Stimulated activated CD4-positive, alpha-beta T cell treated with anti-CD3 and anti-CD28 coated beads, TNF-alpha, amount 100 ng/mL, for 24 hours (primary cell): ENCODE measurements at regions not wholly inside any gene's neighbourhood (a gene's known extent, or its start where the extent isn't known, plus 50 kb on each side); places are given as distances from the start of the nearest gene placed in this dataset.

Experiments
- DNase-seq, 3 experiments: peaks; one replicate each; pipeline ENCODE4 v3.0.0-alpha.2; 2020; ENCODE audit warnings: low read depth in 3 of 3

GRCh38 chr11:130639369-130639768 is 190.9 kb downstream of the ADAMTS15 start:
- no peak for DNase-seq

DNA sequence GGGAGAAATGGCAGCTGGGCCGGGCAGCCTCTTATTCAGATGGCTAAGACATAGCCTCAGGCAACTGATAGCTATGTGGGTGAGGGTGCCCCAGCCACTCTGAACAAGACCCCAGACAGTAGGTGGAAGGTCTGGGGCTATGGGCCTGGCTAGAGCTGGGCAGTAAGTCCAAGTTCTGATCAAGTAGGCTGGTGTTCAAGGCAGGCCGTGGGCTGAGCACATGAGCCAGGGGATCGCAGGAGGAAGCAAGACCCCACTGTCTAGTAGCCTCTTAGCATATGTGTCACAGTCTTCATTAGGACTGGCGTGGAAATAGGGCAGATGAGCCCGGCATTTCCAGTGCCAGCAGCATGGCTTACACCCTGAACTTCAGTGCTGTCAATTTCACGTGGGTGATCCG is 192.1 kb downstream of the ADAMTS15 start:
- no peak for DNase-seq

DNA sequence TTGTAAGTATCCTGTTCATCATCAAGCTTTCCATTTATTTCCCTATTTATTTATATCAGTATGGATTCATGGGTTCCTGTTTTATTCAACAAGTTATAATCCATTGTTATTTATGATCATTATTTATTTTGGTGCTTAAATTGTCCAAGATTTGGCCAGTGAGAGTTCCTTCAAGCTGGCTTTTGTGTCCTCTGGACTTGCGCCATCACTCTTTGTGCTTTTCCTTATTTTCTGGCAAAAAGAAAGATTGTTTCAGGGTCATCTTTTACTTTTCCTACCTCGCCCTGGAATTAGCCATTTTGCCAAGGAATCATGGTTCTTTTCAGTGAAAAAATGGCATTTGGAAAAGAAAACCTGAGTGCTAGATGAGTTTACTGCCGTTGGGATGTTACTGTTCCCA is 193.4 kb downstream of the ADAMTS15 start:
- DNase-seq, result no peak

DNA sequence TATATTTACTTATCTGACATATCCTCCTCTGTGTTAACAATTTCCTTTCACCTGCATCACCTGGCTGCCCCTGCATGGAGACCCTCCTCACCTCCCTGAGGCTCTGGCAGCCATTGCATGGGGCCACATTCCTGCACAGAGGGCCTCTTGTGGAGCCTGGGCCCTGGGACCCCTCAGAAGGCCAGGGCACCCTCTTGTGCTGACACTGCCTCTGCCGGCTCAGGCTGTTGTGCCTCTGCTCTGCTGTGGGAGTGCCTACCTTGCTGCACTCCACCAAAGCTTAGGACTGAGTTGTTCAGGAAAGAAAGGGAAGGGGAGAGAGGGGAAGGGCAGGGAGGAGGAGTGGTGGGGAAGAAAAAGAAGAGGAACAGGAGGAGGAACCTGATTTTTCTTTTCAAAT is 194.5 kb downstream of the ADAMTS15 start:
- DNase-seq, result no peak

DNA sequence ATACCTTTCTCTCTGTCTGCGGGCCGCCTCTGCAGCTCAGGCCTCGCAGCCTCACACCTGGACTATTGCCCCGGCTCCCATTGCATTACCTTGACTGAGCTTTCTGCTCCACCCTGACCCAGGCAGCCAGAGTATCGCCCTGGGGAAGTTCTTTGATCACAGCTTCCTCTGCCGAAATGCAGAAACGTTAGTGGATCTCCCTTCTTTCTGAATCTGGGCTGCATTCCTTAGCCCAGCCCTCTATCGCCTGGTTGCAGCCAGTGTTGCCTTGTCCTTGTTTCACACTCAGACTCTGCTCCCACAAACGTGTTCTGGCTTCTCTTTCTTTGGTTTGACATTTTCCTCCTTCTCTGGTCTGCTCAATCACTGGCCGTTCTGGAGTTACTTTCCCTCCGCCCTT is 195.7 kb downstream of the ADAMTS15 start:
- no peak for DNase-seq

GRCh38 chr11:130645164-130645842 is 196.9 kb downstream of the ADAMTS15 start:
- DNase-seq, result no peak

DNA sequence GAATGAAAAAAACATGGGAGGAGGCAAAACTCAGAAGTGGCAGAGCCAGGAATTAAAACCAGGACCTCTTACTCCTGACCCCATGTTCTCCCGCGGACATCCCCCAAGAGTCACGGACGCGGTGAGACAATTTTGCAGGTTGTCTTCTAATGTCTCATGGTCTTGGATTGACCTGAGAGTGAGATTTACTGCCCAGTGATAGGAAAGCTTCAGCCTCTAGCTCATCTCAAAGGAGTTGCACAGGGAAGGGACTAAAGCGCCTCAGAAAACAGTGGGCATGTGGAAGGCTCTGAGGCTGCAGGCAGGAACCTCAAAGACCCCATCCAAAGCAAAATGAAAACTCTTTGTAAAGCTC is 197.4 kb downstream of the ADAMTS15 start:
- DNase-seq, result no peak

GRCh38 chr11:130646881-130647280 is 198.4 kb downstream of the ADAMTS15 start:
- no peak for DNase-seq

GRCh38 chr11:130647371-130647770 is 198.9 kb downstream of the ADAMTS15 start:
- no peak for DNase-seq

DNA sequence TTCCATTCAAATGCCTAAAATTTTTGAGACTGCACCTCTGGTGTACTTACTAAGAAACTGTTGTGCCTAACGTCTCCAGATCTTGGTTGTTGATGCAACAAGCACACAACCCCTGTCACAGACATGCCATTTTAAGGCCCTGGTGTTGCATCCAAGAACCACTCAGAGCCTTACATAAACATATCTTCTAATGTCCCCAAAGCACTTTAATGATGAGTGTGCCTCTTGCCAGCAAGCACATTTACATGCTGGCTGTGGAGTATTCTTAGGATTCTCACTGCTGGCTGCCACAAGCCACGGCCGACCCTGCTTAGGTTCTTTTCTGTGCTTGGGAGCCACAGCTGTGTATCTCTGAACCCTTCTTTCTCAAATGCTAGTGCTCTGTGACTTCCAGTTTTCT is 201.4 kb downstream of the ADAMTS15 start:
- no peak for DNase-seq

- no peak for DNase-seq
Measured at GRCh38 chr11:130650456-130651030, 202.1 kb downstream of the ADAMTS15 start.

DNA sequence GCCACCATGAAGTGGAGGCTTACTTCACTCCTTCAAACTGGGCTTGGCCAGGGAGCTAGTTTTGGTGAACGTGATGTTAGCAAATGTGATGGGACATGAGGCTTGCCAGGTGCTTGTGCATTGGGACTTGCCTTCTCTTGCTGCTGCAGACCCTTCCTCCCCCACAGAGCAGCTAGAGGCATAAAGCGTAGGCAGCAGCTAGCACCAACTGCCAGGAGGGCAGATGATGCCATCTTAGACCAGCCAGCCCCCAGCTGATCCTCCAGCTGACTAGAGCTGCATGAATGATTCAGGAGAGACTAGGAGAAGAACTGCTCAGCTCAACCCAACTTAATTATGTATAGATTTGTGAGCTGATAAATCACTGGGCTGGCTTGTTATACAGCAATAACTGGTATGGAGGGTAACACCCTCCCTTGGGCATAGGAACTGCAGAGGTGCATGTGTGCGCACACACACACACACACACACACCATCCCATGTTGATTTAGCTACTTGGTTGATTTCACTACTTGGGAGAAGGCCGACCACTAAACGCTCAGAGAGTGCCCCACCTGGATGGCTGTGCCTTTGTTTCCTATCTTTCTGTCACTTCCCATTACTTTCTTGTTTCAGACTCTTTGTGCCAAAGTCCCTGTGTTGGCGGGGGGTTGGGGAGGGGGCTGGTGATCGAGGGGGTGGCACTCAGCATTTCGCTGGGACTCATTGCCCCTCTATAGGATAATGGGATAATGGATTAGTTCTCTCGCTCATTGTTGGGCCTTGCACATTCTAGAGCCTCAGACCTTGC is 202.8 kb downstream of the ADAMTS15 start:
- no peak for DNase-seq

DNA sequence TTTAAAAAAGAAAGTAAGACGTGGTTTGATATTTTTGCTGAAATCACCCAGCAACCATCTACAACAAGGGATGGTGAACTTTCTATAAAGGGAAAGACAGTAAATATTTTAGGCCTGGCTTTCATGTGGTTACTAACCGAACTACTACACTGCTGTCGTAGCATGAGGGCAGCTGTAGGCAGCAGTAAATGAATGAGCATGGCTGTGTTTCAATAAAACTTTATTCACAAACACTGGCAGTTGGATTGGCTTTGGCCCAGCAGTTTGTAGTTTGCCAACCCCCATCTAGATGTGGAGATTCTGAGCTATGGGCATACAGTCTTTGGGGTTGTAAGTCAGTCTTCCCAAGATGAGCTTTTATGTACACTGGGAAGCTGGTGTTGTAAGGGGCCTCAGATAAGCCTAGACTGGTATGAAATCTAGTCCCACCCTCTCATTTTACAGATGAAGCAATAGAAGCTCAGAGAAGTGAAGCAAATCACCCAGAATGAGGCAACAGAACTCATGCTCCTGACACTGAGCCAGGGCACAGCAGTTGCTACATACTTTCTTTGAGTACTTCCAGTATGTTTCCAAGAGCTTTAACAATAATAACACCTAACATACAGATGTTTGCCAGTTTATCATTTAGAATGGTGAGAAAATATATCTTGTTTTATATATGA is 204.4 kb downstream of the ADAMTS15 start:
- no peak for DNase-seq

- no peak for DNase-seq
Measured at GRCh38 chr11:130653838-130654636, 205.6 kb downstream of the ADAMTS15 start.

GRCh38 chr11:130655300-130655699 is 206.9 kb downstream of the ADAMTS15 start:
- no peak for DNase-seq

DNA sequence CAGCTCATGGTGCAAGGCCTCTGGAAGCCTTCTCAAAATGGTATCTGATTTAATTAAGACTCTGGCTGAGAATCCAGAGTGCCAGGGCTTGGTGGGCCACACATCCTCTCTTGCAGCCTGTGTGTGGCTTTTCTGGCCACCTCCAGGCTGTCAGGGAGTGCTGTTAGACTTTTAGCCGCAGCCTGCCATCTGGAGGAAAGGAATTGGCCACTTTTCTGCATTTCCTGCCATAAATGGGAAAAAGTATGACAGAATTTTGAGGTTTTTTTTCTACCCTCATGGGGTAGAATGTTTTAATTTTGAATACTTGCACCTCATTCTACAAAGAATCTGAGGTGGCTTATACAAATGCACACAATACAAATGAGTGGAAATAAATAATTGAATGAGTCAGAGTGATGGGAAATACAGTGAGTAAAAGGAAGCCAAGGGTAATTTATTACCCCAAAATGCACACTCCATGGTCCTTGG is 218.4 kb downstream of the ADAMTS15 start:
- no peak for DNase-seq

DNA sequence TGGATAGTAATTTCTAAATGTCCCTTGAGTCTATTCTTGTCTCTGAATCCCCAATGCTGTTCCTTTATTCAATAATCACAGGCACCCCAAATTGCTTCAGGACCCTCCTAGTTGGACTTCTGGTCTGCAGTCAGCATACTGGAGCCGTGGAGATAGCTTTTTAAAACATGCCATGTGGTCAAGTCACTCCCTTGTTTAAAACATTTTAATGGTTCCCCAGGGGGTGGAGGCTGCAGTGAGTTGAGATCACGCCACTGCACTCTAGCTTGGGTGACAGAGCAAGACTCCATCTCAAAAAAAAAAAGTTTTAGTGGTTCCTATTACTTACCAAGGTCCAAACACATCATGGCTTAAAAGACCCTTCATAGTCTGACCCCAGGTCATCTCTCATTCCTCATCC is 220.3 kb downstream of the ADAMTS15 start:
- DNase-seq, result no peak

GRCh38 chr11:130670200-130670599 is 221.8 kb downstream of the ADAMTS15 start:
- no peak for DNase-seq

- no peak for DNase-seq
Measured at GRCh38 chr11:130671801-130672700, 223.6 kb downstream of the ADAMTS15 start.

GRCh38 chr11:130672911-130673310 is 224.5 kb downstream of the ADAMTS15 start:
- no peak for DNase-seq

DNA sequence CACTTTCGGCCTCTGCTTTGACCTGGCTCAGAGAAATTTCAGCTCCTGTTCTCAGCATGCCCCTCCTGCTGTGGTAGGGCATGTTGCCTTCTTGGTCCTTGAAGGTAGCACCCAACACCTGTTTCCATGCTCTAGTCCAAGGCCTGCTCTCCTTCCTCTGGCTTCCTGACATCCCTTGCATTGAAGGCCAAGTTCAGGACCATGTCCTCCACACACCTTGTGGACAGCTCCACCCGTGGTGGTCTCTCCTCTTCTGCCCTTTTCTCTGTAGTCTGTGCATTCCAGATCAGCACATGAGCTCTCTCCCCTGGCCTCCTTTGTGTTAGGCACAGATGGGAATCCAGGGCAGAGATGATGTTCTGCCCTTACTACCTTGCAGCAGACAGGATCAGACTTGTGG is 225.3 kb downstream of the ADAMTS15 start:
- DNase-seq, result no peak
